MM.1S (cell line): ENCODE measurements at regions not wholly inside any gene's neighbourhood (a gene's known extent, or its start where the extent isn't known, plus 50 kb on each side); places are given as distances from the start of the nearest gene placed in this dataset.

ENCODE experiments used
- DNase-seq: peaks from one replicate; pipeline ENCODE4 v3.0.0-alpha.2; 2015
- H2AFZ ChIP-seq: fragments of 300-600 bp; sonication (generic); 2 replicates; pipeline ENCODE4 v1.6.0; 2016; ENCODE audit warnings: antibody characterized with exemption, low read length
- H3F3A ChIP-seq: fragments of 300-600 bp; sonication (generic); 2 replicates; pipeline ENCODE4 v1.6.1; 2016; ENCODE audit warnings: mild to moderate bottlenecking, antibody characterized with exemption, low read length, moderate library complexity, mixed read lengths; ENCODE audit not compliant: insufficient read depth
- H3K27ac ChIP-seq: fragments of 300-600 bp; sonication (generic); 2 replicates; pipeline ENCODE4 v1.5.1; 2016; ENCODE audit warnings: mild to moderate bottlenecking, low read length
- H3K27me3 ChIP-seq: fragments of 300-600 bp; sonication (generic); replicated peaks from 2 replicates; pipeline ENCODE4 v1.6.0; 2016; ENCODE audit warnings: low read length; ENCODE audit not compliant: insufficient read depth
- H3K36me3 ChIP-seq: fragments of 300-600 bp; sonication (generic); replicated peaks from 2 replicates; pipeline ENCODE4 v1.6.1; 2016; ENCODE audit warnings: mild to moderate bottlenecking, low read length, mixed read lengths; ENCODE audit not compliant: insufficient read depth
- H3K4me1 ChIP-seq: fragments of 300-600 bp; sonication (generic); 2 replicates; pipeline ENCODE4 v1.6.1; 2016; ENCODE audit warnings: low read length, mixed read lengths
- H3K4me2 ChIP-seq: fragments of 300-600 bp; sonication (generic); 2 replicates; pipeline ENCODE4 v1.6.0; 2016; ENCODE audit warnings: low read depth, low read length
- H3K4me3 ChIP-seq: fragments of 300-600 bp; sonication (generic); 2 replicates; pipeline ENCODE4 v1.5.1; 2016; ENCODE audit warnings: low read length, mixed read lengths
- H3K79me2 ChIP-seq: fragments of 300-600 bp; sonication (generic); 2 replicates; pipeline ENCODE4 v1.6.1; 2016; ENCODE audit warnings: mixed run types, low read length, mixed read lengths
- H3K9ac ChIP-seq: fragments of 300-600 bp; sonication (generic); 2 replicates; pipeline ENCODE4 v1.6.1; 2016; ENCODE audit warnings: low read length, mixed read lengths
- H3K9me2 ChIP-seq: fragments of 300-600 bp; sonication (generic); replicated peaks from 2 replicates; pipeline ENCODE4 v1.6.1; 2016; ENCODE audit warnings: mild to moderate bottlenecking, low read length, mixed read lengths; ENCODE audit not compliant: insufficient read depth
- H3K9me3 ChIP-seq: fragments of 300-600 bp; sonication (generic); replicated peaks from 2 replicates; pipeline ENCODE4 v1.6.1; 2016; ENCODE audit warnings: mild to moderate bottlenecking, low read length, mixed read lengths; ENCODE audit not compliant: insufficient read depth
- H4K20me1 ChIP-seq: fragments of 300-600 bp; sonication (generic); 2 replicates; pipeline ENCODE4 v1.6.1; 2016; ENCODE audit warnings: mild to moderate bottlenecking, low read length, moderate library complexity, mixed read lengths; ENCODE audit not compliant: insufficient read depth
- CTCF ChIP-seq: fragments of 300-600 bp; sonication (generic); IDR thresholded peaks from 2 replicates; pipeline ENCODE4 v1.5.1; 2016; ENCODE audit warnings: antibody characterized with exemption, low read length, mixed read lengths
- EZH2 ChIP-seq: fragments of 300-600 bp; sonication (generic); optimal IDR thresholded peaks from 2 replicates; pipeline ENCODE3; 2017; ENCODE audit warnings: low read depth, mild to moderate bottlenecking, antibody characterized with exemption, low read length, mixed read lengths
- EZH2phosphoT487 ChIP-seq: fragments of 300-600 bp; sonication (generic); IDR thresholded peaks from 2 replicates; pipeline ENCODE4 v1.6.1; 2018; ENCODE audit warnings: antibody characterized with exemption, low read length

GRCh38 chr18:40883271-40883670, 1071.8 kb upstream of the PIK3C3 start:
- Histone ChIP-seq H3K27me3 (no peaks in the 10 kb centered on the region), H3F3A (no peaks in the 10 kb centered on the region), H2AFZ (no peak overlapping the region), H3K27ac (no peak overlapping the region), H3K36me3 (no peaks in the 10 kb centered on the region), H4K20me1 (no peaks in the 10 kb centered on the region), H3K4me1 (no peaks in the 10 kb centered on the region), H3K4me2 (no peak overlapping the region), H3K79me2 (no peaks in the 10 kb centered on the region), H3K4me3 (no peak overlapping the region), H3K9ac (no peak overlapping the region), H3K9me3 (no peaks in the 10 kb centered on the region), H3K9me2 (no peaks in the 10 kb centered on the region)
- TF ChIP-seq CTCF (no peak), EZH2 (no peak), EZH2phosphoT487 (no peak)
- no peak for DNase-seq

GRCh38 chr18:40882468-40882867, 1072.6 kb upstream of the PIK3C3 start:
- Histone ChIP-seq H3K4me1 (no peaks in the 10 kb centered on the region), H3K9me2 (no peaks in the 10 kb centered on the region), H3F3A (no peaks in the 10 kb centered on the region), H3K27me3 (no peaks in the 10 kb centered on the region), H3K9me3 (no peaks in the 10 kb centered on the region), H3K4me2 (no peak overlapping the region), H3K27ac (no peak overlapping the region), H3K36me3 (no peaks in the 10 kb centered on the region), H2AFZ (no peak overlapping the region), H3K4me3 (no peak overlapping the region), H3K79me2 (no peaks in the 10 kb centered on the region), H3K9ac (no peak overlapping the region), H4K20me1 (no peaks in the 10 kb centered on the region)
- TF ChIP-seq CTCF, result no peak
- TF ChIP-seq EZH2, result no peak
- no peak for TF ChIP-seq EZH2phosphoT487
- no peak for DNase-seq

- H3K79me2 ChIP-seq, result no peaks in the 10 kb centered on the region
- H4K20me1 ChIP-seq, result no peaks in the 10 kb centered on the region
- no peaks in the 10 kb centered on the region for H3K27me3 ChIP-seq
- no peaks in the 10 kb centered on the region for H3K4me1 ChIP-seq
- no peak overlapping the region for H3K4me3 ChIP-seq
- H3K36me3 ChIP-seq, result no peaks in the 10 kb centered on the region
- no peak overlapping the region for H3K4me2 ChIP-seq
- no peak overlapping the region for H3K27ac ChIP-seq
- no peak overlapping the region for H2AFZ ChIP-seq
- H3K9me3 ChIP-seq, result no peaks in the 10 kb centered on the region
- no peak for TF ChIP-seq EZH2phosphoT487
- no peak for TF ChIP-seq CTCF
- no peak for TF ChIP-seq EZH2
- H3K9ac ChIP-seq, result no peak overlapping the region
- H3F3A ChIP-seq, result no peaks in the 10 kb centered on the region
- no peaks in the 10 kb centered on the region for H3K9me2 ChIP-seq
- DNase-seq, result no peak
These were observed 1076.7 kb upstream of the PIK3C3 start for GRCh38 chr18:40878371-40878770.

- H3K36me3 ChIP-seq, result no peaks in the 10 kb centered on the region
- no peak overlapping the region for H2AFZ ChIP-seq
- no peak overlapping the region for H3K9ac ChIP-seq
- H3K9me3 ChIP-seq, result no peaks in the 10 kb centered on the region
- no peak overlapping the region for H3K4me2 ChIP-seq
- no peaks in the 10 kb centered on the region for H4K20me1 ChIP-seq
- H3F3A ChIP-seq, result no peaks in the 10 kb centered on the region
- H3K9me2 ChIP-seq, result no peaks in the 10 kb centered on the region
- H3K4me1 ChIP-seq, result no peaks in the 10 kb centered on the region
- DNase-seq, result no peak
- no peaks in the 10 kb centered on the region for H3K27me3 ChIP-seq
- TF ChIP-seq EZH2phosphoT487 (no peak), EZH2 (no peak), CTCF (no peak)
- H3K79me2 ChIP-seq, result no peaks in the 10 kb centered on the region
- H3K4me3 ChIP-seq, result no peak overlapping the region
- H3K27ac ChIP-seq, result no peak overlapping the region
These were observed 1077.9 kb upstream of the PIK3C3 start for GRCh38 chr18:40877096-40877495.
